ENCODE measurements at regions not wholly inside any gene's neighbourhood (a gene's known extent, or its start where the extent isn't known, plus 50 kb on each side); places are given as distances from the start of the nearest gene placed in this dataset.

GRCh38 chr14:45308745-45309397, 55.9 kb upstream of the MIS18BP1 start:
- DNase-seq: no peak
